ENCODE measurements at regions not wholly inside any gene's neighbourhood (a gene's known extent, or its start where the extent isn't known, plus 50 kb on each side); places are given as distances from the start of the nearest gene placed in this dataset.

DNA sequence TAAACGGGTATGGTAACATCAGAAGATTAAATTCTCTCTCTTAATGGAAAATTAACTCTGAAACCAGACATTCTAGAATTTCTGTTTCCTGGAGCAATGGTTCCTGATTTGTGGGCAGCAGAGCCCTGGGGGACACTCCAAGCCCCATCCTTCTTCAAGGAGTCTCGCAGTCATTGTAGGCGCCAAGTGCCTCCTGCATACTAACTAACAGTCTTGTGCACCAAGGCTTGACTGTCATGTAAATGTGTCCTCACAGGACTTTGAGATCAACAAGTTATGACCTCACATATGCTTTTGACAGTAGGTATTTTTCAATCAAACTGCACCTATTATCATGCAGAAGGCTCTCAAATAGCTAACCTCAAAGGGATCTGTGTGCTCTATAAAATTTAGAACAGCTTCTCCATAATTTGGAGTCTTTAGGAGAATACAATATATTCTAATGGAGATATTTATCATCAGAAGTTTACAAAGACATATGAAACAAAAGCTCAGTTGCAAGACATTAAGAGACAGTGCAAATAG lies 52.1 kb upstream of the COPS8 start:
- in situ Hi-C loops (cut with MboI; ENCODE audit: low sequenced_read_pairs, unreplicated experiment) = no loop called here
- DNase-seq (ENCODE audit: low spot score) = no peak
- TF ChIP-seq, protein P1, sequence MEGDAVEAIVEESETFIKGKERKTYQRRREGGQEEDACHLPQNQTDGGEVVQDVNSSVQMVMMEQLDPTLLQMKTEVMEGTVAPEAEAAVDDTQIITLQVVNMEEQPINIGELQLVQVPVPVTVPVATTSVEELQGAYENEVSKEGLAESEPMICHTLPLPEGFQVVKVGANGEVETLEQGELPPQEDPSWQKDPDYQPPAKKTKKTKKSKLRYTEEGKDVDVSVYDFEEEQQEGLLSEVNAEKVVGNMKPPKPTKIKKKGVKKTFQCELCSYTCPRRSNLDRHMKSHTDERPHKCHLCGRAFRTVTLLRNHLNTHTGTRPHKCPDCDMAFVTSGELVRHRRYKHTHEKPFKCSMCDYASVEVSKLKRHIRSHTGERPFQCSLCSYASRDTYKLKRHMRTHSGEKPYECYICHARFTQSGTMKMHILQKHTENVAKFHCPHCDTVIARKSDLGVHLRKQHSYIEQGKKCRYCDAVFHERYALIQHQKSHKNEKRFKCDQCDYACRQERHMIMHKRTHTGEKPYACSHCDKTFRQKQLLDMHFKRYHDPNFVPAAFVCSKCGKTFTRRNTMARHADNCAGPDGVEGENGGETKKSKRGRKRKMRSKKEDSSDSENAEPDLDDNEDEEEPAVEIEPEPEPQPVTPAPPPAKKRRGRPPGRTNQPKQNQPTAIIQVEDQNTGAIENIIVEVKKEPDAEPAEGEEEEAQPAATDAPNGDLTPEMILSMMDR (IDR thresholded peaks at IDR 0.05; ENCODE audit: borderline replicate concordance, control extremely low read depth, extremely low read depth, insufficient read depth, missing control alignments) = no peak

GRCh38 chr2:237035781-237036475 lies 49.8 kb upstream of the COPS8 start:
- TF ChIP-seq, protein P1 (IDR thresholded peaks at IDR 0.05; ENCODE audit: borderline replicate concordance, control extremely low read depth, extremely low read depth, insufficient read depth, missing control alignments) = no peak
- in situ Hi-C loops (cut with MboI; ENCODE audit: low sequenced_read_pairs, unreplicated experiment) = no loop called here
- no peak for DNase-seq (ENCODE audit: low spot score)

All from GM13976 (cell line).